K562 (cell line): ENCODE measurements at regions not wholly inside any gene's neighbourhood (a gene's known extent, or its start where the extent isn't known, plus 50 kb on each side); places are given as distances from the start of the nearest gene placed in this dataset.

Experiments
- ATAC-seq: fragments of 200-7000 bp; cut with Tn5 transposase; 3 replicates; pipeline ENCODE4 v1.9.1; 2020; ENCODE audit warnings: moderate library complexity
- BruUV-seq: library from RNA; stranded (reverse); fragments of 400-500 nt; replicated peaks from 2 replicates; lab custom pipeline; 2021; lab: Mats Ljungman, UMichigan
- CTCF ChIA-PET: fragments of 300-600 bp; formaldehyde crosslinking; extraction: SDS; loops from one replicate; lab custom pipeline; 2021; ENCODE audit warnings: low intra/inter-chr PET ratio; lab: Yijun Ruan, JAX
- POLR2A ChIA-PET: fragments of 300-600, 350-650 bp; sonication (Branson Sonifier 250); formaldehyde crosslinking; extraction: SDS; loops from one replicate; lab custom pipeline; 2021; ENCODE audit warnings: antibody characterized with exemption, inconsistent platforms; lab: Yijun Ruan, JAX
- DNase-seq, 4 experiments: peaks; one replicate each; pipeline versions ENCODE4 v3.0.0 to v3.0.0-alpha.2; 2011 to 2018; ENCODE audit warnings: low spot score in 3 of 4, mixed read lengths in 3 of 4; ENCODE audit errors: extremely low read depth in 1 of 4
- FAIRE-seq: peaks from 2 replicates; lab custom pipeline; 2011; peaks lifted over from hg19 to GRCh38; lab: Jason Lieb, UNC
- H2AFZ ChIP-seq: 2 replicates; pipeline ENCODE4 v1.6.0; 2011; ENCODE audit warnings: low read depth, low read length, control low read depth, inconsistent platforms
- H3K27ac ChIP-seq: fragments of 200-600 bp; 3 replicates; pipeline ENCODE4 v1.8.0; 2011; ENCODE audit warnings: low read depth, mild to moderate bottlenecking, control low read depth, inconsistent platforms, low read length, moderate library complexity, mixed read lengths; ENCODE audit errors: extremely low read depth
- H3K27me3 ChIP-seq, 2 experiments: fragments of 300-600 bp in 1 of 2; 2 replicates in 1 of 2; 3 replicates in 1 of 2; pipeline versions ENCODE4 v1.6.0 to v1.8.0; 2011; ENCODE audit warnings: inconsistent platforms in 2 of 2, low read length in 2 of 2, mild to moderate bottlenecking in 1 of 2, mixed read lengths in 1 of 2, moderate library complexity in 1 of 2; ENCODE audit not compliant: control insufficient read depth in 2 of 2, insufficient read depth in 2 of 2
- H3K36me3 ChIP-seq: fragments of 300-600 bp; 3 replicates; pipeline ENCODE4 v1.8.0; 2011; ENCODE audit warnings: mild to moderate bottlenecking, low read length, inconsistent platforms; ENCODE audit not compliant: control insufficient read depth, insufficient read depth
- H3K4me1 ChIP-seq, 2 experiments: fragments of 200-600 bp in 1 of 2; replicated peaks in 1 of 2; 2 replicates in 1 of 2; 3 replicates in 1 of 2; pipeline versions ENCODE4 v1.5.1 to v1.8.0; 2011; ENCODE audit warnings: inconsistent platforms in 2 of 2, low read length in 2 of 2, mild to moderate bottlenecking in 1 of 2, mixed read lengths in 1 of 2, moderate library complexity in 1 of 2; ENCODE audit not compliant: control insufficient read depth in 2 of 2, insufficient read depth in 2 of 2
- H3K4me2 ChIP-seq: 2 replicates; pipeline ENCODE4 v1.6.1; 2011; ENCODE audit warnings: low read length, control low read depth, inconsistent platforms, mixed read lengths; ENCODE audit not compliant: insufficient read depth
- H3K4me3 ChIP-seq: fragments of 200-600 bp; sonication (generic), shearing (Covaris generic); 2 replicates; pipeline ENCODE4 v1.5.1; 2016; ENCODE audit warnings: control low read depth, inconsistent platforms
- H3K79me2 ChIP-seq: fragments of 200-600 bp; 3 replicates; pipeline ENCODE4 v1.8.0; 2011; ENCODE audit warnings: low read length, inconsistent platforms; ENCODE audit not compliant: control insufficient read depth, insufficient read depth
- H3K9ac ChIP-seq, 2 experiments: 2 replicates each; pipeline versions ENCODE4 v1.6.0 to v1.6.1; 2011; ENCODE audit warnings: low read depth in 2 of 2, low read length in 2 of 2, control low read depth in 1 of 2, inconsistent platforms in 1 of 2, mild to moderate bottlenecking in 1 of 2, mixed read lengths in 1 of 2; ENCODE audit not compliant: insufficient read depth in 1 of 2
- H3K9me1 ChIP-seq: one replicate; pipeline ENCODE4 v1.6.0; 2011; ENCODE audit warnings: inconsistent platforms, mild to moderate bottlenecking, low read length, moderate library complexity; ENCODE audit not compliant: control insufficient read depth, insufficient read depth
- H3K9me3 ChIP-seq: replicated peaks from 2 replicates; pipeline ENCODE4 v1.5.1; 2011; ENCODE audit warnings: low read depth, low read length, inconsistent platforms; ENCODE audit not compliant: control insufficient read depth, insufficient read depth
- H4K20me1 ChIP-seq: replicated peaks from 2 replicates; pipeline ENCODE4 v1.6.1; 2011; ENCODE audit warnings: low read length, inconsistent platforms, mixed read lengths; ENCODE audit not compliant: control insufficient read depth, insufficient read depth
- ARID2 ChIP-seq: fragments of 450-650 bp; IDR thresholded peaks from 2 replicates; pipeline ENCODE4 v1.6.1; 2017; ENCODE audit warnings: antibody characterized with exemption, mild to moderate bottlenecking
- BMI1 ChIP-seq: fragments of 150-350 bp; IDR thresholded peaks from 2 replicates; pipeline ENCODE4 v1.6.1; 2014; ENCODE audit warnings: low read length
- DLX4 ChIP-seq: fragments of 250-450 bp; sonication (Bioruptor Pico); IDR thresholded peaks from 2 replicates; pipeline ENCODE4 v1.6.1; 2021; ENCODE audit warnings: mild to moderate bottlenecking
- HMGXB4 ChIP-seq: sonication (generic); formaldehyde crosslinking; IDR thresholded peaks from 2 replicates; pipeline ENCODE4 v1.8.1; 2023; ENCODE audit warnings: mild to moderate bottlenecking, missing genetic modification reagents
- MCM3 ChIP-seq: fragments of 450-650 bp; IDR thresholded peaks from 2 replicates; pipeline ENCODE4 v1.6.1; 2016
- PHF8 ChIP-seq: fragments of 200-600 bp; sonication (generic); IDR thresholded peaks from 2 replicates; pipeline ENCODE4 v1.6.1; 2012; ENCODE audit warnings: mixed run types, mild to moderate bottlenecking, inconsistent platforms, low read length, moderate library complexity, borderline replicate concordance
- POLR2H ChIP-seq: IDR thresholded peaks from 2 replicates; pipeline ENCODE4 v1.6.1; 2016; ENCODE audit warnings: missing genetic modification characterization, low read depth, mild to moderate bottlenecking, control low read depth, missing compliant biosample characterization, moderate library complexity
- RREB1 ChIP-seq: fragments of 250-450 bp; sonication (Bioruptor Pico); IDR thresholded peaks from 2 replicates; pipeline ENCODE4 v1.4.0; 2020
- SMARCC2 ChIP-seq: fragments of 450-650 bp; IDR thresholded peaks from 2 replicates; pipeline ENCODE4 v1.6.1; 2017; ENCODE audit warnings: antibody characterized with exemption, moderate library complexity, mild to moderate bottlenecking, low read depth
- SMARCE1 ChIP-seq: fragments of 450-650 bp; IDR thresholded peaks from 2 replicates; pipeline ENCODE4 v1.7.1; 2016; ENCODE audit warnings: mild to moderate bottlenecking
- ZNF133 ChIP-seq: fragments of 250-450 bp; sonication (Bioruptor Pico); IDR thresholded peaks from 2 replicates; pipeline ENCODE4 v1.4.0; 2020; ENCODE audit warnings: mild to moderate bottlenecking
- ZNF408 ChIP-seq: fragments of 250-450 bp; sonication (Bioruptor Pico); IDR thresholded peaks from 2 replicates; pipeline ENCODE4 v1.4.0; 2020; ENCODE audit warnings: low read depth, mild to moderate bottlenecking, moderate library complexity
- ZNF511 ChIP-seq: sonication (generic); formaldehyde crosslinking; IDR thresholded peaks from 2 replicates; pipeline ENCODE4 v1.8.0; 2022; ENCODE audit warnings: mild to moderate bottlenecking, missing genetic modification reagents
- WGBS: fragments of 100-300 bp; shearing (Covaris generic); methylation state at CpG from one replicate; pipeline ENCODE4 v1.1.6; 2016; ENCODE audit warnings: low coverage, mixed read lengths; ENCODE audit not compliant: insufficient coverage; ENCODE audit errors: missing lambda C conversion rate; 5-methylcytosine and 5-hydroxymethylcytosine counted together
- in situ Hi-C: fragments of 300-500 bp; cut with MboI; formaldehyde crosslinking; loops from 4 replicates; pipeline ENCODE4 v1.15.0; 2018; ENCODE audit warnings: inconsistent platforms, mixed read lengths
- intact Hi-C: fragments of 100-400 bp; cut with micrococcal nuclease; formaldehyde crosslinking; loops from 2 replicates; pipeline ENCODE4 v1.14.2; 2022

- no peaks in the 10 kb centered on the region; the same call in 1 of the 2 replicates for H3K9me3 ChIP-seq
- intact Hi-C loops (no loop called here), in situ Hi-C loops (no loop called here)
- no peaks in the 10 kb centered on the region for H3K27me3 ChIP-seq
- H2AFZ ChIP-seq: no peak overlapping the region
- no peak overlapping the region for H3K4me2 ChIP-seq
- H3K36me3 ChIP-seq: no peaks in the 10 kb centered on the region
- H3K79me2 ChIP-seq: no peaks in the 10 kb centered on the region
- DNase-seq (no peak), ATAC-seq (no peak), FAIRE-seq (no peak)
- H3K4me1 ChIP-seq: no peaks in the 10 kb centered on the region
- no peak overlapping the region for H3K9ac ChIP-seq
- no TSS peak for BruUV-seq
- ChIA-PET CTCF (no interaction called here), POLR2A (no interaction called here)
- H4K20me1 ChIP-seq: no peaks in the 10 kb centered on the region
- H3K27ac ChIP-seq: no peak overlapping the region
- no peaks in the 10 kb centered on the region for H3K9me1 ChIP-seq
- no peak overlapping the region for H3K4me3 ChIP-seq
- 3% methylated on average over 3 of the region's 3 CpGs for WGBS
- TF ChIP-seq SMARCE1 (no peak), PHF8 (no peak), ZNF133 (no peak), MCM3 (no peak), DLX4 (CRISPR knock-in tag) (no peak), RREB1 (CRISPR knock-in tag) (no peak), ZNF408 (no peak), ZNF511 (CRISPR knock-in tag) (no peak), SMARCC2 (no peak), BMI1 (no peak), HMGXB4 (no peak), POLR2H (no peak), ARID2 (no peak)
These were observed 497.0 kb upstream of the GRAMD2B start for GRCh38 chr5:125926172-125926571.
